HFF-Myc (cell line): ENCODE measurements at regions not wholly inside any gene's neighbourhood (a gene's known extent, or its start where the extent isn't known, plus 50 kb on each side); places are given as distances from the start of the nearest gene placed in this dataset.

Source experiments
- DNase-seq: peaks from one replicate; pipeline ENCODE4 v3.0.0-alpha.2; 2011; ENCODE audit warnings: low read depth; ENCODE audit errors: extremely low read depth
- H3K4me3 ChIP-seq: replicated peaks from 2 replicates; pipeline ENCODE4 v1.5.1; 2011; ENCODE audit warnings: low read depth, mild to moderate bottlenecking, control low read depth, low read length
- CTCF ChIP-seq: IDR thresholded peaks from 2 replicates; pipeline ENCODE4 v1.5.1; 2012; ENCODE audit warnings: mild to moderate bottlenecking, low read depth, low read length, control low read depth; ENCODE audit errors: missing control alignments

DNA sequence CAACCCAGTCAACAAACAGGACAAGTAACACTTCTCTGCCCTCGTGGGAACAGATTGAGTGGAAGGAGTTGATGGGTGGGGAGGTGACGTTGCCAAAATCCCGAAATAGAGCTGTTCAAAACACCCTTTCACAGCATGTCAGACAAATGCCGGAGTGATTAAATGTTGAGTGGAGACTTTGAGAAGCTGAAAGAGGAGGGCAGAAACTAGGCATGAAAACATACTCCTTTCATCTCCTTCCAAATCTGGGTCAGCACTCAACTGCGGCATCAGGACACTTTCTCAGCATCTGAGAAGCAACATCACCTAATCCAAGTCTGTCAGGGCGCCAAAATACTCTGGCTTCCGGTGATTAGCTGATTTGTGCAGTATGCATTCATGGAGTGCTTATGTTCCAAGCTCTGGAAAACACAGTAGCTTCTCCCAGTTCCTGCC lies 51.5 kb upstream of the MRI1 start:
- TF ChIP-seq CTCF, result no peak
- H3K4me3 ChIP-seq, result no peak overlapping the region
- no peak for DNase-seq

DNA sequence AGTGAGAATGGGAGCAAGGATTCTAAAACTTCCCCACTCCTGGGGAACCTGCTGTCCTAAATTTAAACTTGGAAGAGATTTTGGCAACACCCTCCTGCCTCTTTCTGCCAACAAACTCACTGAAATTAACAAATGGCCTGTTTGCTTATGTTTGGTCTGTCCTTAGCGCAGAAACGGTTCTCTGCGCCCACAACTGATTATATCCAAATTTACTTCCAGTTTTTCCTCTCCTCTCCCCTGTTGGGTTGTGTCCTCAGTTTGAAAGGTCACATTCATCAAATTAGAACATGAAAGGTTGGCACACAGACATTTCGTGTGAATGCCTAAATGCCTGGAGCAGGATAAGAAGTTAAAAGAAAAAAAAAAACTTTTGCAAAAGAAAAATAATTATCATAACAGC lies 56.4 kb upstream of the MRI1 start:
- no peak for DNase-seq
- H3K4me3 ChIP-seq, result no peak overlapping the region
- TF ChIP-seq CTCF, result no peak

GRCh38 chr19:13705928-13706447 lies 58.3 kb upstream of the MRI1 start:
- DNase-seq, result no peak
- H3K4me3 ChIP-seq, result no peak overlapping the region
- TF ChIP-seq CTCF, result no peak

- no peak for DNase-seq
- no peak overlapping the region for H3K4me3 ChIP-seq
- TF ChIP-seq CTCF, result no peak
These were observed 59.1 kb upstream of the MRI1 start for GRCh38 chr19:13705201-13705600.

DNA sequence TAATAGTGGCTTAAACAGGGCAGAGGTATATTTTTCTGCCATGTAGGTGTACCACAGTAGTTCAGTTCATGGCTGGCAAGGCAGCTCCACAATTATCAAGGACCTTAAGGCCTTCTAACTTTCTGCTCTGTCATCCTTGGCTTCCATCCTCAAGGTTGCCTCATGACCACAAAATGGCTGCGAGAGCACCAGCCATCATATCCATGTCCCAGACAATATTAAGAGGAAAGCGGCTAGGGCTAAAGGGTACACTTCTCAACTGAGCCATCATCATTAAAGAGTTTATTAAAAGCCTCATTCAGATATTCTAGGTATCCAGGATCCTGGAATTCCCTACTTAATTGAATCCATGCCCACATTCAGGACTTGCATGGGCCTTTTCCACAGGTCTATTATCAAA lies 62.7 kb upstream of the MRI1 start:
- TF ChIP-seq CTCF, result no peak

GRCh38 chr19:13700621-13701020 lies 63.7 kb upstream of the MRI1 start:
- no peak for DNase-seq
- no peak for TF ChIP-seq CTCF
- H3K4me3 ChIP-seq, result no peak overlapping the region

More for the DNA sequence above, 62.7 kb upstream of the MRI1 start:
- DNase-seq, result no peak
- no peak overlapping the region for H3K4me3 ChIP-seq

- DNase-seq, result no peak
- no peak for TF ChIP-seq CTCF
- H3K4me3 ChIP-seq, result no peak overlapping the region
These were observed 64.5 kb upstream of the MRI1 start for GRCh38 chr19:13699786-13700185.
